IMR-90 (cell line): ENCODE measurements at regions not wholly inside any gene's neighbourhood (a gene's known extent, or its start where the extent isn't known, plus 50 kb on each side); places are given as distances from the start of the nearest gene placed in this dataset.

ENCODE experiments used
- ATAC-seq: fragments of 200-7000 bp; cut with Tn5 transposase; 2 replicates; pipeline ENCODE4 v1.9.1; 2020; ENCODE audit warnings: low read depth, mild to moderate bottlenecking, moderate library complexity
- BruUV-seq: library from RNA; stranded (reverse); fragments of 400-500 nt; replicated peaks from 2 replicates; lab custom pipeline; 2021; lab: Mats Ljungman, UMichigan
- CTCF ChIA-PET: fragments of 300-600 bp; formaldehyde crosslinking; extraction: SDS; loops from one replicate; lab custom pipeline; 2021; ENCODE audit warnings: antibody characterized with exemption; lab: Yijun Ruan, JAX
- POLR2A ChIA-PET: fragments of 300-600 bp; sonication (Branson Sonifier 250); formaldehyde crosslinking; loops from one replicate; lab custom pipeline; 2022; ENCODE audit warnings: antibody characterized with exemption; ENCODE audit not compliant: unreplicated experiment; lab: Charles Lee
- DNase-seq: peaks from one replicate; pipeline ENCODE4 v3.0.0; 2013
- H2AFZ ChIP-seq: replicated peaks from 2 replicates; pipeline ENCODE3; 2013; ENCODE audit warnings: low read length, mild to moderate bottlenecking; ENCODE audit not compliant: poor library complexity
- H2AK5ac ChIP-seq: 2 replicates; pipeline ENCODE4 v1.6.1; 2013; ENCODE audit warnings: low read depth, low read length, inconsistent platforms
- H2AK9ac ChIP-seq: replicated peaks from 2 replicates; pipeline ENCODE3; 2013; ENCODE audit warnings: mild to moderate bottlenecking, low read depth, low read length, moderate library complexity; ENCODE audit not compliant: poor library complexity
- H2BK120ac ChIP-seq: 2 replicates; pipeline ENCODE4 v1.6.1; 2013; ENCODE audit warnings: low read depth, low read length, inconsistent platforms
- H2BK15ac ChIP-seq: 3 replicates; pipeline ENCODE4 v1.6.1; 2013; ENCODE audit warnings: low read depth, low read length, inconsistent platforms
- H2BK20ac ChIP-seq: 2 replicates; pipeline ENCODE4 v1.6.1; 2013; ENCODE audit warnings: low read depth, mild to moderate bottlenecking, inconsistent platforms, low read length, moderate library complexity
- H2BK5ac ChIP-seq: 2 replicates; pipeline ENCODE4 v1.6.1; 2013; ENCODE audit warnings: mild to moderate bottlenecking, low read depth, low read length, inconsistent platforms; ENCODE audit not compliant: poor library complexity, severe bottlenecking
- H3K14ac ChIP-seq: replicated peaks from 2 replicates; pipeline ENCODE4 v1.6.1; 2013; ENCODE audit warnings: low read depth, low read length, inconsistent platforms
- H3K18ac ChIP-seq: 2 replicates; pipeline ENCODE4 v1.6.1; 2013; ENCODE audit warnings: low read depth, low read length, control low read depth
- H3K23ac ChIP-seq: 2 replicates; pipeline ENCODE4 v1.6.1; 2013; ENCODE audit warnings: low read depth, low read length, inconsistent platforms
- H3K27ac ChIP-seq: 2 replicates; pipeline ENCODE4 v1.5.1; 2013; ENCODE audit warnings: mild to moderate bottlenecking, control low read depth, low read length; ENCODE audit not compliant: insufficient read depth
- H3K27me3 ChIP-seq: 2 replicates; pipeline ENCODE4 v1.6.1; 2013; ENCODE audit warnings: low read length; ENCODE audit not compliant: control insufficient read depth, insufficient read depth
- H3K36me3 ChIP-seq: 2 replicates; pipeline ENCODE4 v1.6.1; 2013; ENCODE audit warnings: low read length, mixed read lengths; ENCODE audit not compliant: control insufficient read depth, insufficient read depth
- H3K4ac ChIP-seq: 2 replicates; pipeline ENCODE4 v1.6.1; 2013; ENCODE audit warnings: low read depth, low read length, inconsistent platforms
- H3K4me1 ChIP-seq: 2 replicates; pipeline ENCODE4 v1.6.1; 2013; ENCODE audit warnings: low read length, mixed read lengths; ENCODE audit not compliant: control insufficient read depth, insufficient read depth
- H3K4me2 ChIP-seq: 2 replicates; pipeline ENCODE4 v1.6.1; 2013; ENCODE audit warnings: low read depth, mild to moderate bottlenecking, control low read depth, low read length, moderate library complexity
- H3K4me3 ChIP-seq: 2 replicates; pipeline ENCODE4 v1.5.1; 2013; ENCODE audit warnings: low read depth, mild to moderate bottlenecking, control low read depth, low read length, moderate library complexity; ENCODE audit not compliant: insufficient read depth
- H3K56ac ChIP-seq: 2 replicates; pipeline ENCODE4 v1.6.1; 2013; ENCODE audit warnings: low read length, inconsistent platforms; ENCODE audit not compliant: insufficient read depth; ENCODE audit errors: extremely low read depth
- H3K79me1 ChIP-seq, 2 experiments: 2 replicates each; pipeline ENCODE4 v1.6.1; 2013; ENCODE audit warnings: low read length in 2 of 2, inconsistent platforms in 1 of 2, low read depth in 1 of 2
- H3K9ac ChIP-seq: 2 replicates; pipeline ENCODE4 v1.6.1; 2013; ENCODE audit warnings: low read depth, low read length, control low read depth
- H3K9me1 ChIP-seq: 2 replicates; pipeline ENCODE4 v1.6.1; 2013; ENCODE audit warnings: low read length, inconsistent platforms; ENCODE audit not compliant: insufficient read depth
- H3K9me3 ChIP-seq: 2 replicates; pipeline ENCODE4 v1.6.1; 2013; ENCODE audit warnings: low read length; ENCODE audit not compliant: control insufficient read depth, insufficient read depth
- H4K20me1 ChIP-seq: 2 replicates; pipeline ENCODE4 v1.6.1; 2013; ENCODE audit warnings: low read length, inconsistent platforms; ENCODE audit not compliant: insufficient read depth
- H4K5ac ChIP-seq: 2 replicates; pipeline ENCODE4 v1.6.1; 2013; ENCODE audit warnings: mild to moderate bottlenecking, low read depth, low read length, control low read depth
- H4K8ac ChIP-seq, 2 experiments: 2 replicates each; pipeline ENCODE4 v1.6.1; 2013; ENCODE audit warnings: low read depth in 2 of 2, low read length in 2 of 2, control low read depth in 1 of 2, inconsistent platforms in 1 of 2
- H4K91ac ChIP-seq: 2 replicates; pipeline ENCODE4 v1.6.1; 2013; ENCODE audit warnings: low read depth, low read length, inconsistent platforms; ENCODE audit not compliant: insufficient read depth
- FOS ChIP-seq: fragments of 150-350 bp; IDR thresholded peaks from 2 replicates; pipeline ENCODE4 v1.6.1; 2016; ENCODE audit warnings: low read depth, low read length
- NFE2L2 ChIP-seq: fragments of 150-350 bp; IDR thresholded peaks from 2 replicates; pipeline ENCODE4 v1.6.1; 2016; ENCODE audit warnings: low read depth, mild to moderate bottlenecking, low read length
- RAD21 ChIP-seq: IDR thresholded peaks from 2 replicates; pipeline ENCODE4 v1.6.1; 2012; ENCODE audit warnings: low read length, improper control_type of control experiment
- RFX5 ChIP-seq: IDR thresholded peaks from 2 replicates; pipeline ENCODE4 v1.8.0; 2012; ENCODE audit warnings: low read depth, mild to moderate bottlenecking, low read length, moderate library complexity
- WGBS, 2 experiments: methylation state at CpG; one replicate each; pipeline versions ENCODE4 v1.1.5 to v1.1.7; 2013; ENCODE audit warnings: missing lambda C conversion rate in 2 of 2; ENCODE audit not compliant: insufficient read length in 1 of 2; ENCODE audit errors: extremely low coverage in 2 of 2; 5-methylcytosine and 5-hydroxymethylcytosine counted together
- dilution Hi-C: fragments of 300-500 bp; cut with HindIII; formaldehyde crosslinking; loops from one replicate; pipeline ENCODE4 v1.14.3; 2018; ENCODE audit warnings: low sequenced_read_pairs; ENCODE audit not compliant: unreplicated experiment
- in situ Hi-C: fragments of 300-500 bp; cut with MboI; formaldehyde crosslinking; loops from 3 replicates; pipeline ENCODE4 v1.14.3; 2019; ENCODE audit warnings: low sequenced_read_pairs, inconsistent platforms, mixed read lengths
- intact Hi-C: fragments of 100-400 bp; cut with micrococcal nuclease; formaldehyde crosslinking; loops from 2 replicates; pipeline ENCODE4 v1.10.0; 2022

GRCh38 chr4:82038936-82039335, 334.9 kb downstream of the HNRNPD start:
- peaks cover 15% of the 10 kb centered on the region for H3K27me3 ChIP-seq
- H2BK15ac ChIP-seq, result no peak overlapping the region
- H3K14ac ChIP-seq, result no peak overlapping the region
- dilution Hi-C loops, result no loop called here
- ATAC-seq (no peak), DNase-seq (no peak)
- H3K18ac ChIP-seq, result no peak overlapping the region
- no peak overlapping the region for H3K56ac ChIP-seq
- no peak for TF ChIP-seq RAD21
- no peak for TF ChIP-seq RFX5
- no peak for TF ChIP-seq FOS
- TF ChIP-seq NFE2L2, result no peak
- no peak overlapping the region for H3K27ac ChIP-seq
- H3K36me3 ChIP-seq, result no peaks in the 10 kb centered on the region
- no peaks in the 10 kb centered on the region for H4K20me1 ChIP-seq
- no peaks in the 10 kb centered on the region for H3K4me1 ChIP-seq
- no peak overlapping the region for H2AFZ ChIP-seq
- in situ Hi-C loops, result no loop called here
- H3K23ac ChIP-seq, result no peak overlapping the region
- no peak overlapping the region for H2BK120ac ChIP-seq
- no peak overlapping the region for H3K4ac ChIP-seq
- WGBS, 2 experiments, result 0% methylated on average over 1 of the region's 2 CpGs; no CpG with 5 or more reads in 1 of the 2 experiments
- no peak overlapping the region for H4K8ac ChIP-seq
- H3K9ac ChIP-seq, result no peak overlapping the region
- no peak overlapping the region for H2AK9ac ChIP-seq
- CTCF ChIA-PET, result no interaction called here
- POLR2A ChIA-PET, result no interaction called here
- no peaks in the 10 kb centered on the region for H3K9me3 ChIP-seq
- no peaks in the 10 kb centered on the region for H3K79me1 ChIP-seq
- H4K5ac ChIP-seq, result no peak overlapping the region
- no TSS peak for BruUV-seq
- no peak overlapping the region for H3K4me3 ChIP-seq
- H2BK5ac ChIP-seq, result no peak overlapping the region
- H3K9me1 ChIP-seq, result no peaks in the 10 kb centered on the region
- no peak overlapping the region for H2AK5ac ChIP-seq
- intact Hi-C loops, result no loop called here
- no peak overlapping the region for H3K4me2 ChIP-seq
- H2BK20ac ChIP-seq, result no peak overlapping the region
- no peak overlapping the region for H4K91ac ChIP-seq
